HG03565 (cell line): ENCODE measurements at regions not wholly inside any gene's neighbourhood (a gene's known extent, or its start where the extent isn't known, plus 50 kb on each side); places are given as distances from the start of the nearest gene placed in this dataset.
A peak's percentile ranks its signal among the peaks of the same experiment; 100 is the strongest.

Experiments
- ATAC-seq: cut with Tn5 transposase; IDR thresholded peaks from one replicate; pipeline ENCODE4 v1.9.1; 2021; ENCODE audit warnings: mild to moderate bottlenecking, moderate library complexity; ENCODE audit not compliant: unreplicated experiment

- no peak for ATAC-seq
Measured at GRCh38 chr6:10250655-10251220, 164.1 kb downstream of the TFAP2A start.

- no peak for ATAC-seq
Measured at GRCh38 chr6:10248378-10248843, 166.5 kb downstream of the TFAP2A start.

GRCh38 chr6:10237298-10238038 is 177.4 kb downstream of the TFAP2A start:
- no peak for ATAC-seq

GRCh38 chr6:10235344-10235743 is 179.5 kb downstream of the TFAP2A start:
- ATAC-seq: no peak

GRCh38 chr6:10230531-10230930 is 184.3 kb downstream of the TFAP2A start:
- ATAC-seq: no peak

GRCh38 chr6:10223841-10224240 is 191.0 kb downstream of the TFAP2A start:
- no peak for ATAC-seq

GRCh38 chr6:10221178-10221577 is 193.7 kb downstream of the TFAP2A start:
- ATAC-seq: no peak

GRCh38 chr6:10219510-10219909 is 195.4 kb downstream of the TFAP2A start:
- no peak for ATAC-seq

- no peak for ATAC-seq
Measured at GRCh38 chr6:10217111-10217510, 197.8 kb downstream of the TFAP2A start.

GRCh38 chr6:10215326-10216110 is 199.4 kb downstream of the TFAP2A start:
- no peak for ATAC-seq

- no peak for ATAC-seq
Measured at GRCh38 chr6:10210052-10210451, 204.8 kb downstream of the TFAP2A start.

GRCh38 chr6:10205892-10206291 is 209.0 kb downstream of the TFAP2A start:
- peak; percentile 67 for ATAC-seq

- no peak for ATAC-seq
Measured at GRCh38 chr6:10205120-10205519, 209.8 kb downstream of the TFAP2A start.

- ATAC-seq: no peak
Measured at GRCh38 chr6:10203651-10204050, 211.2 kb downstream of the TFAP2A start.

- ATAC-seq: no peak
Measured at GRCh38 chr6:10202581-10202980, 212.3 kb downstream of the TFAP2A start.

GRCh38 chr6:10201606-10202510 is 213.0 kb downstream of the TFAP2A start:
- no peak for ATAC-seq

GRCh38 chr6:10196090-10196489 is 218.8 kb downstream of the TFAP2A start:
- no peak for ATAC-seq

GRCh38 chr6:10194816-10195672 is 219.8 kb downstream of the TFAP2A start:
- ATAC-seq: no peak

- ATAC-seq: no peak
Measured at GRCh38 chr6:10193321-10193720, 221.6 kb downstream of the TFAP2A start.

- no peak for ATAC-seq
Measured at GRCh38 chr6:10190042-10190441, 224.8 kb downstream of the TFAP2A start.
